VCaP (cell line): ENCODE measurements at regions not wholly inside any gene's neighbourhood (a gene's known extent, or its start where the extent isn't known, plus 50 kb on each side); places are given as distances from the start of the nearest gene placed in this dataset.

Source experiments
- H3K27ac ChIP-seq: fragments of 450-650 bp; 2 replicates; pipeline ENCODE4 v1.5.1; 2017
- TF ChIP-seq, protein P1 (sequence below): fragments of 450-650 bp; conservative IDR thresholded peaks from 2 replicates; pipeline ENCODE4 v1.5.1; 2017; ENCODE audit warnings: mild to moderate bottlenecking, moderate library complexity

GRCh38 chr11:110835106-110835505 is 122.9 kb upstream of the ARHGAP20 start:
- no peak overlapping the region for H3K27ac ChIP-seq
- TF ChIP-seq, protein P1, sequence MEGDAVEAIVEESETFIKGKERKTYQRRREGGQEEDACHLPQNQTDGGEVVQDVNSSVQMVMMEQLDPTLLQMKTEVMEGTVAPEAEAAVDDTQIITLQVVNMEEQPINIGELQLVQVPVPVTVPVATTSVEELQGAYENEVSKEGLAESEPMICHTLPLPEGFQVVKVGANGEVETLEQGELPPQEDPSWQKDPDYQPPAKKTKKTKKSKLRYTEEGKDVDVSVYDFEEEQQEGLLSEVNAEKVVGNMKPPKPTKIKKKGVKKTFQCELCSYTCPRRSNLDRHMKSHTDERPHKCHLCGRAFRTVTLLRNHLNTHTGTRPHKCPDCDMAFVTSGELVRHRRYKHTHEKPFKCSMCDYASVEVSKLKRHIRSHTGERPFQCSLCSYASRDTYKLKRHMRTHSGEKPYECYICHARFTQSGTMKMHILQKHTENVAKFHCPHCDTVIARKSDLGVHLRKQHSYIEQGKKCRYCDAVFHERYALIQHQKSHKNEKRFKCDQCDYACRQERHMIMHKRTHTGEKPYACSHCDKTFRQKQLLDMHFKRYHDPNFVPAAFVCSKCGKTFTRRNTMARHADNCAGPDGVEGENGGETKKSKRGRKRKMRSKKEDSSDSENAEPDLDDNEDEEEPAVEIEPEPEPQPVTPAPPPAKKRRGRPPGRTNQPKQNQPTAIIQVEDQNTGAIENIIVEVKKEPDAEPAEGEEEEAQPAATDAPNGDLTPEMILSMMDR = no peak

- peak overlapping the region; percentile 43; the same call in 1 of the 2 replicates for H3K27ac ChIP-seq
- TF ChIP-seq, protein P1 = no peak
These were observed 120.8 kb upstream of the ARHGAP20 start for GRCh38 chr11:110833033-110833484.

GRCh38 chr11:110832539-110832938 is 120.3 kb upstream of the ARHGAP20 start:
- TF ChIP-seq, protein P1 = no peak
- H3K27ac ChIP-seq = peak overlapping the region; percentile 43

GRCh38 chr11:110832080-110832479 is 119.8 kb upstream of the ARHGAP20 start:
- H3K27ac ChIP-seq = peak overlapping the region; percentile 43
- TF ChIP-seq, protein P1 = no peak

GRCh38 chr11:110830747-110831146 is 118.5 kb upstream of the ARHGAP20 start:
- no peak overlapping the region for H3K27ac ChIP-seq

GRCh38 chr11:110830344-110830743 is 118.1 kb upstream of the ARHGAP20 start:
- TF ChIP-seq, protein P1 = no peak
- H3K27ac ChIP-seq = no peak overlapping the region

More at GRCh38 chr11:110830747-110831146, 118.5 kb upstream of the ARHGAP20 start:
- TF ChIP-seq, protein P1 = no peak

DNA sequence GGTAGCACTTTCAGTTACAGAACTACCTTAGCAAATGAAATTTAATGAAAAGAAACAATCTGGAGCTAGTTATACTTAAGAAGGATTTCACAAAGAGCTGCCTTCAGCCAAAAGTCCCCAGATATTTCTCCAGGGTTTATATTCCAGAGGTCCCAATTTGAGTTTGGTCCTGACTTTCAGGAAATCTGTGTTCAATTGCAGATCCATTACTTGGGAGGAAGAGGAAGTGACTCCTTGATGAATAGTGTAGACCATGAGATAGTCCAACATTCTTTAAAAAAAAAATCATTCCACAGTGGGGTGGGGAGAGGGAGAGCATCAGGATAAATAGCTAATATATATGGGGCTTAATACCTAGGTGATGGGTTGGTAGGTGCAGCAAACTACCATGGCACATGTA is 117.6 kb upstream of the ARHGAP20 start:
- H3K27ac ChIP-seq = no peak overlapping the region
- TF ChIP-seq, protein P1 = no peak
